HG03135 (cell line): ENCODE measurements at regions not wholly inside any gene's neighbourhood (a gene's known extent, or its start where the extent isn't known, plus 50 kb on each side); places are given as distances from the start of the nearest gene placed in this dataset.
"Not testable (repeated sequence)": the region's sequence is repeated elsewhere in the genome, so short reads cannot be mapped to it uniquely, and the experiment has no call there.

ENCODE experiments used
- ATAC-seq: cut with Tn5 transposase; IDR thresholded peaks from one replicate; pipeline ENCODE4 v1.9.1; 2021; ENCODE audit warnings: mild to moderate bottlenecking, moderate library complexity; ENCODE audit not compliant: unreplicated experiment

DNA sequence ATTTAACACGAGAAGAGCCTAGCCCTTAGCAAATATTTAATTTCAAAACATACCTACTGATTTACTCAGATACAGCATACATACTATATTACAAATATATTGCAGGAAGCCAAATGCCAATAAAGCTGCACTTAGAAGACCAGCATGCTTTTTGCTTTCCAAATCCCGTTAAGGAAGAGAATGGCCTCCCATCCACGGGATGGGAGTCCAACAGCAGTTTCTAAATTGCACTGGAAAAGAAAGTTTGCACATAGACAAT, 156.3 kb upstream of the FOXN3 start:
- ATAC-seq = no peak

DNA sequence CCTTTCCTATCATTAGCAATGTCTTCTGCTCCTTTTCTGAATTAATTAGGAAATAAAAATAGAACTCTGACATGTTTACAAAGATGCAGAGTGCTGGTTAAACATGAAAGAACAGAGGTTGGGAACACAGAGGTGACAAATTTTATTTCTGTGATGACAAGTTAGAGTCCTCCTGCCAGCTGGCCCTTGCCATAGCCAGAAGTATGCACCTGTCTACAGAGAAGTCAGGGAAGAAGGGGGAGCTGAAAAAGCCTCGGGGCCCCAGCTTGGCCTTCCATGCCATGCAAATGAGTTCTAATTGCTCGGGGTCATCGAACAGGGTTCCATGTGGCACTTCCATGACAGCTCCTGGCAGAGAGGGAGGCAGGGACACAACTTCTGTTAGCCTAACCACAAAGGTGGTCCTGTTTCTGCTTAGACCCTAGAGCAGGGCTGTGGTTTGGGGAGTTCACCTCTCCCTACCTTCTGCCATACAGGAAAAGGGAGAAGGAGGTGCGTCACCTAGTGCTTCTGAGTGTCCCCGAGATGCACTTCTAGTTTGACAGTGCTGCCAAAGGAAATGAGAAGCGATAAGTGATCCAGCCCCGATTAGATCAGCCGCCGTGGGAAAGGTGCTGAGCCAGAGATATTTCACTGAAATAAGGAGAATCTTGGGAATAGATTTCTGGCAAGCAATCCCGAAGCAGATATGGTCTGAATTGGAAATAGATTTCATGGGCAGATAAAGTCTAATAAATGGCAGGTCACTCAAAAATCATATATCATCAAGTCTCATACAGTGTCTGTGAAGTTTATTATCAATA, 155.8 kb upstream of the FOXN3 start:
- no peak for ATAC-seq

DNA sequence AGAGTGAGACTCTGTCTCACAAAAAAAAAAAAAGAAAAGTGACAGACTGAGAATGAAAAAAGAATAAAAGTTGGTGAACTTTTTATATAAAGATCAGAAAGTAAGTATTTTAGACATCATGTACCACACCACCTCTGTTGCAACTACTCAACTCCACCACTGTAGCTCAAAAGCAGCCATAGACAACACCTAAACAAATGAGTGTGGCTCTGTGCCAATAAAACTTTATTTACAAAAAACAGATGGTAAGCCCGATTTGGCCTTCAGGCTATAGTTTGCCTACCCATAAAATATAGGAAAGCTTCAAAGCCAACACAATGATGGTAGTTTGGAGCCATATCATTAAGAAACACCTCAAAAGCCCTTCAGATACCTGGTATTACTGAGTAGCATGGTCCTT, 154.5 kb upstream of the FOXN3 start:
- ATAC-seq = no peak

DNA sequence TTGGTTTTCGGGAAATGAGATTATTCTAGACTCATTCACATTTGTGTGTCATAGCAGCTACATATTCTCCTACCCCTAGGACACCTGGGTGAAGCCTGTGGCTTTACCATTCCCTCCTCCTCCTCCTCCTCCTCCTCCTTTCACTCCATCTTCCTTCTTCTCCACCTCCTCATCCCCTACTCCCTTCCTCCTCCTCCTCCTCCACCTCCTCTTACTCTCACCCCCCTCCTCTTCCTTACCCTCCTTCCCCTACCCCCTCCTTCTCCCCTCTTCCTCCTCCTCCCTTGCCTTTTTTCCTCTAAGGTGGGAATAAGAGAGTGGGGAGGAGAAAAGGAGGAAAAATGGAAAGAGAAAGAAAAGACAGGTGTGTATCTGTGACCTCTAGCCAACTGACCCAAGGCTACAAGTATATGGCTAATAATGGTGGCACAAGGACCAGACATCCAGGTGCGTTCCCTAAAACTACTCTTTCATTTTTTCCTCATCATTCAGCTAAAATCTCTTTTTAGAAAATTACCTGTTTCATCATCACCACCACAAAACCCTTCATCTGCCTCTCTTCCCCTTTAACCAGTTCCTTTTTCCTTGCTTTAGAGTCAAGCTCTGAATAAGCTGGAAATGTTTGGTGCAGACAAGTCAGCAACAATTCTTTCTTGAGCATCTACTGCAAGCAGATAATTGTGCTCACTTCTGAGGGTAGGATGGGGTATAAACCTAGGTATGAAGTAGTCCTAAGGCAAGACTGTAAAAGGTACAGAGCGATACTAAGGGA, 149.8 kb upstream of the FOXN3 start:
- no peak for ATAC-seq

DNA sequence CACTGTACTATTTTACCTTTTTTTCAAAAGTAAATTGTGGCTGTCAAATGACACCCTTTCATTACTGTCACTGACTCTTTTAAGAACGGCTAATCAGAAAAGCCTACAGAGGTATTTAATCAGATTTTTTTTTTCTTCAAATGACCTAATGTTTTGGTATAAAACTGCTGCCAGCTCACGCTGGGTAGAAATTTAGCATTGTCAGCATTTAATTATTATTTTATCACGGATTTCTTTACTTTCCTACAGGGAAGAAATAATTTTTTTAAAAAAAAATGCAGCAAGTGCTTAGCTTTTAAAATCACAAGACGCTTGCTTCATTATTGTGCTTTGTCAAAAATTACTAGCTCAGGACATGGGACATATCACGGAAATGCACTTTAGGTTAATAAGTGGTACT, 149.1 kb upstream of the FOXN3 start:
- ATAC-seq = no peak

DNA sequence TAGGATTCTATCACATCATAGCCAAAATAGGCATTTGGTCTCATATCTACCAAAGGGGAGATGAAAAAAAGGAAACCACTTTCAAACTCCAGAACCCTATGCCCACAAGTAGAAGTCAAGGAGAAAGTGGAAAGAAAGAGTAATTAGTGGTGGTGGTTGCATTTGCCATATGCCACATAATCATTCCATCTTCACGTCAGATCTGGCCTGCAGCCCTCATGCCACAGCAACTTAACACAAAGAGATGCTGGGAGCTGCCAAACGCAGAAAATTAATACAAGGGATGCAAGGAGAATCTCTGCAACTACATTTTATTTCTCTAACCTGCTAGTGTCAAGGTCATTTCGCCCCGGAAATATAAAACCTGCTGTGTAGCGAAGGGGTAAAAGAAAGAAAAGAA, 148.6 kb upstream of the FOXN3 start:
- ATAC-seq = no peak

DNA sequence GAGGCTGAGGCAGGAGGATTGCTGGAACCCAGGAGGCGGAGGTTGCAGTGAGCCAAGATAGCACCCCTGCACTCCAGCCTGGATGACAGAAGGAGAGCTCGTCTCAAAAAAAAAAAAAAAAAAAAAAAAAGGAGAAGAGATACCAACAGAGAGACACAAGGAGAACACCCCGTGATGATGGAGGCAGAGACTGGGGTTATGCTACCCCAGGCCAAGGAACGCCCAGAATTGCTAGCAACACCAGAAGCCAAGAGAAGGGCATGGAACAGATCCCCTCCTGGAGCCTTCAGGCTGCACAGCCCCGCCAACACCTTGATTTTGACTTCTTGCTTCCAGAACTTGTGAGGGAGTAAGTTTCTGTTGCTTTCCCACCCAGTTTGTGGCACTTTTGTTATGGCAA, 148.0 kb upstream of the FOXN3 start:
- no peak for ATAC-seq

DNA sequence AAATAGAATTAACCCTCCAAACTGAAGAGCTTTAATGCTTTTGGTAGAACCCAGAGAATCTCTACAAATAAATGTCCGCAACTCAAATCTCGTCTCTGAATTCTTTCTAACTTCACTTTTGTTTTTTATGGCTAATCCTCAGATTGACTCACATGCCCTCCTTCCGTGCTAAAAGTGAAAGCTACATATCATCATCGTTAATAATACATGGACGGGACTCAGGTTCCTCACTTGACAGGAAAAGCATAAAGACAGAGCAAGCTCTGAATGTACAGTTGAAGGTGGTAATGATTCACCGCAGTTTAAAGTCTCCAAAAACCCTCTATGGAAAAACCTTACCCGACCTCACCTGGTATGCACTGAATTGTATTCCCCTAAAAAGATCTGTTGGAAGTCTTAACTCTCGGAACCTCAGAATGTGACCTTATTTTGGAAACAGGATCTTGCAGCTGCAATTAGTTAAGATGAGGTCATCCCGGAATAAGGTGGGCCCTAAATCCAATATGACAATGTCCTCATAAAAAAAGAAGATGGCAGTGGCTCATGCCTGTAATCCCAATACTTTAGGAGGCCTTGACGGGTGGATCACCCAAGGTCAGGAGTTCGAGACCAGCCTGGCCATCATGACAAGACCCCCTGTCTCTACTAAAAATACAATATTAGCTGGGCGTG, 147.4 kb upstream of the FOXN3 start:
- ATAC-seq = no peak

DNA sequence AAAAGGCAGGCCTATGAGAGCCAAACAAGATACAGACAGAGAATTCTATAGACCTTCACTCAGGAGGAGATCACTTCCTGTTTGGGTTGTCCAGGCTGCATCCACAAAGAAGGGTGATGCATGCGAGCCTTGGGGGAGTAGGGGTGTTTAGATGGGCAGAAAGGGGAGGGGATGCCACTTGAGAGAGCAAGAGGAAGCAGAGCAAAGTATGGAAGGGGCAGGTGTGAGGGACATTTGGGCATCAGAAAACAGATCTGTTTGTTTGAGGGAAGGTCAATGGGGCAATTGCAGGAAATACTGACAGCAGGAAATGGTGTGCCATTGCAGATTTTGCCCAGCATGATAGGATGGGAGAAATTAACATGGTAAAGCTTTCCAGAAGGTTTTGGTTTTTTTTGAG, 146.4 kb upstream of the FOXN3 start:
- no peak for ATAC-seq

DNA sequence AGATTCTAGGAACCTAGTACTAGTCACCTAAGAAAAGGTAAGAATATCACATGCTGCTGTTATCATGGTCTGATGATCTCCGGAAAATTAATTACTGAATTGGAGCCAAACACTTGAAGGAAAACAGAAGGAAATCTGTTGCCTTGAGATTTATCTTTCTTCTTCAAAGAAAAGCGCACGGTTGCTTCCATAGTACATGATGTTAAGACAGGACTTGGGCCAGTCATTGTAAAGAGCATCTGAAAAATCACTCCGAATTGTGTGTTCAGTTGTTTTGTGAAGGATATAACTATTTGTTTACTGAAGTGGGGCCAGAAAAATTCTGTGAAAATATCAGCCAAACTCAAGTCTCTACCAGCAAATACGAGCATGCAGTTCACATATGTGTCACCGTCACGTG, 134.9 kb upstream of the FOXN3 start:
- ATAC-seq = no peak

DNA sequence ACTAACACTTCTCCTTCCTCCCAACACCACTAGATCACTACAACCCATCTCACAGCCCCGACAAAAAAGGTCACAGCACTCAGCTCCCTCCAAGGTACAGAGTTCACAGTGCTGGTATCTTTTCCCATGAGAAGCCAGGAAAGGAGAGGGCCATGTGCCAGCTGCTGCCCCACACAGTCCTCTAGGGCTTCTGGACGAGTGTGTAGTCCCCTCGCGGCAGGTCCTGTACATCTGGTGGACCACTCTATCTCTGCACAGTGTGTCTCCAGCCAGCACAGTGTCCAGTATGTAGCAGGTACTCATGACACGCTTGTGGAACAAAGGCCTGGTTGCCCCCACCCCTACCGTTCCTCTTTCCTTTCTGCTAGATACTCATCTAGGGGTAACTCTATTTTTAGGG, 134.4 kb upstream of the FOXN3 start:
- no peak for ATAC-seq

DNA sequence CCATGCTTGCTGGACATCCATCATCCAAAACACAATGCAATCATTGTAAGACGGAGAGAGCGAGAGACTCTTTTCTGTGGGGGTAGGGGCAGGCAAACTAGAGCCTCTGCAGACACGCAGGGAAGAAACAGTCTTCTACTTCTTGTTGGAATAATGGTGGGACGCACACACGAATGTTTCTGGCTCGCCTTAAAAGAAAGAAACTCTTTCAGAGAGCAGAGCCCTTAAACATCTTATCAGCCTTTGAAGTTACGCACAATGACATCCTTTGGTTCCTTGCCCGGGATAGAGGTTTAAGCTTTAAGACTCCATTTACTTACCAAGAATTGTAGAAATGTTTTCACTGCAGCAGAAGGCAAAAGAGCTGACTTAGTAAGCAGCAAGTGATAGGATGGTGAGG, 133.8 kb upstream of the FOXN3 start:
- ATAC-seq = no peak

DNA sequence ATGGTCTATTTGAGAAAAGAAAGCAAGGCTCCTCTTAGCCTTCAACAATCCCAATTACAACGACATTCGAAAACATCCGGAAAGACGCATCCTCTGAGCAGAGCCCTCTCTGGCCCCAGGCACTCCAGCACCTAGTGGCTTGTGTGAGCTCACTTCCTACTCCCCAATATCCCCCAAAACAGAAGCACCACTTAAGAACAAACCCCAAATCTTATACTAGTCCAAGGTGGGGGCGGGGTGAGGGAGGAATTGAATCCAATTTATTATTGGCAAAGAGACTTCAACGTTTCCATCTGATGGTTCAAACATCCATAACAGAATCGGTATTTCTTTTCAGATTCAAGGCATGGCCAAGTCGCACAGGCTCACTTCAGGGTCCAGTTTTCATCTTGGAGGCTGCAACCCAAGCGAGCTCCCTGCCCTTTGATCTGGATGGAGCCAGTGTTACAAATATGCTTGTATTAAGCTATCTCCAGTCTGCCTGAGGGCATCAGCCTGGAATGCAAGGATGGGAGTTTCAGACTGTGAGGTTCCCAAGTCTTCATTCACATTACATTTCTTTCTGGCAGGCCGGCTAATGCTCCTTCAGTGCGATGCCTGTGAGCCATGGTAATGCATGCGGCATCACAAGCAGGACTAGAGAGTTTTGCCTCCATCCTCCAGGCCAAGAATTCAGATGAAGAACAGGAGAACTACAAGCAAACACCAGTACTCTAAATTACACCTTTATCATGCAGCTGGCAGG, 132.5 kb upstream of the FOXN3 start:
- ATAC-seq = no peak

DNA sequence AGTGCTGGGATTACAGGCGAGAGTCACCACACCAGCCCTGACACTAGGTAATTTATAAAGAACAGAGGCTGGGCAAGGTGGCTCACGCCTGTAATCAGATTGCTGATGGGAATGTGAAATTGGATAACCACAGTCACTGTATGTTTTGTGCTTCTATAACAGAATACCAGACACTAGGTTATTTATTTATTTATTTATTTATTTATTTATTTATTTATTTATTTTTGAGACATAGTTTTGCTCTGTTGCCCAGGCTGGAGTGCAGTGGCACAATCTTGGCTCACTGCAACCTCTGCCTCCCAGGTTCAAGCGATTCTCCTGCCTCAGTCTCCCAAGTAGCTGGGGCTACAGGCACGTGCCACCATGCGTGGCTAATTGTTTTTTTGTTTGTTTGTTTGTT, 130.0 kb upstream of the FOXN3 start:
- ATAC-seq = not testable (repeated sequence)

DNA sequence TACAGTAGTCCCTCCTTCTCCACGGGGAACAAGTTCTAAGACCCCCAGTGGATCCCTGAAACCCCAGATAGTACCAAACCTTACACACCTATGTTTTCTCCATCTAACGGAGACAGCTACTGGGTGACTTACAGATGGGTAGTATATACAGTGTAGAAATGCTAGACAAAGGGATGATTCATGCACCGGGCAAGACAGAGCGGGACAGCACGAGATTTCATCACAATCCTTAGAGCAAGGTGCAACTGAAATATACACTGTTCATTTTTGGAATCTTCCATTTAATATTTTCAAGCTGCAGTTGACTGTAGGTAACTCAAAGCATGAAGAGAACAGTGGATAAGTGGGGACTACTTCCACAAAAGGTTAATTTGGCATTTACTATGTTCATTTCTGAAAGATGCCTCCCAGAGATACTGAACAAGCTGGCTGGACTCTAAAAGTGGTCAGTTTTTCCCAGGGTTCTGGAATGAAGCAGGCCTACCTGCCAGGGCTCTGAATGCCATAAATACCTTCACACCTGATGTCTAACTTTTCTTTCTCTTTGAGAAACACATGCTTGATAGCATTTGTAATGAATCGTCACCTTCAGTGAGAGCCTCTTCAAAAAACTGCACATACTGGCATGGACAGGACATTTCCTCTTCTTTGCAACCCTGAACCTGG, 127.7 kb upstream of the FOXN3 start:
- no peak for ATAC-seq

DNA sequence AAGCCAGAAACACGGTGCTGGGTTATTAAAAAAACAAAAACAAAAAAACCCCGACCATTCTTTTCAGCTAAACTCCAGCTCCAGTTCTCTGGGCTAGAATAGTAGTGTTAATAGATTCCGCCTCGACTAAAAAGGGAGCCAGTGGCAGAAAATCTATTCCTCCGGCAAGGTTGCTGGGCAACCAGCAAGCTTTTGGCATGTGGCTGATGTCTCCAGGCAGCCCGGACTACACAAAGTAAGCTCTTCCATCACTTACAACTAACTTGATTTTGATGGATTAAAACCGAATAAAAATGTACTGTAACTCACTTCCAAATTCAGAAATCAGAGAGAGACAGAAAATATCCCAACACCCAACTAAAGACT, 126.4 kb upstream of the FOXN3 start:
- no peak for ATAC-seq

DNA sequence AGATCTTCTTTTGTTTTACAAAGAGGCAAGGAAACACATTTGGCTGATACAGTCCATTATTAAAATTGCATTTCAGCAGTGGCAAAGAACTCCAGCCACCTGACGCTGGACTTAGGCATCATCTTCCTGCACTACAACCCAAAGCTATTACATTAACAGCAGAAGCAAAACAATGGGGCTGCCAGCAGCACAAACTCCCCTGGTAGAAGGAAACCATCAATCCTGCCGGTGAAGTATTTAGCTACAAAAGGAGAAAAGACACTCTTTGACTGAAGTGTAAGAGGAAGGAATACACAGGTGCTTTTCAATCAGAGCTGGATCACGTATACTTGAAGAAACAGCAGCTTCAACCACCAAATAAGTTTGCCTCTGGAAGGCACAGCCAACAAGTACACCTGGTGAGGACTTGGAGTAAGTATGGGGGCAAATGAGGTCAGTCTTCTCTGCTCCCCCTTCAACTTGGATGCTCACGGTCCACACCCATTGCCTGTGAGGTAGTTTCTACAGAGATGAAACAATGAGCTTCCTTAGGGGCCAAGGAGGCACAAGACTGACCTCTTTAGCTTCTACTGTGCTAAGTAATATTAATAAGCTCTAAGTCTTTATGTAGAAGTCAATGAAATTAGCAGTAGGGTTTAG, 125.9 kb upstream of the FOXN3 start:
- ATAC-seq = no peak

DNA sequence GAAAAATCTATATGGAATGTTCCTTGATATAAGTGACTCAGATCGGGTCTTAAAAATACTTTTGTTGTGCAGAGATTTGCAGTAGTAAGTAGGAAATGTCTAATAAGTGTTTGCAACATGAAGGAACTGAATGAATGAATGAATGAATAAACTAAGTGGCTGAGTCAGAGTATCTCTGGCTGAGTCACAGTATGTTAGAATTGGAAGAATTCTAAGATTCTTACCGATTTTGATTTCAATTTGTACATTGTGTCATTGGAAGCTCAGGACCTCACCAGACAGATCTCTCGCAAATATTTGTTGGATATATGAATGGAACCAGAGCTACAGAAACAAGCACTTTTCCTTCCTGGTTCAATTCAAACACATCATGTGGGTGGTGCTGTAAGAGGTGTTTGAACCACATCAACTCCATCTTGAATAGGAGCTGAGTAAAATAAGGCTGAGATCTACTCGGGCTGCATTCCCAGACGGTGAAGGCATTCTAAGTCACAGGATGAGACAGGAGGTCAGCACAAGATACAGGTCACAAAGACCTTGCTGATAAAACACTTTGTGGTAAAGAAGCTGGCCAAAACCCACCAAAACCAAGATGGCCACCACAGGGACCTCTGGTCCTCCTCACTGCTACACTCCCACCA, 123.9 kb upstream of the FOXN3 start:
- no peak for ATAC-seq

DNA sequence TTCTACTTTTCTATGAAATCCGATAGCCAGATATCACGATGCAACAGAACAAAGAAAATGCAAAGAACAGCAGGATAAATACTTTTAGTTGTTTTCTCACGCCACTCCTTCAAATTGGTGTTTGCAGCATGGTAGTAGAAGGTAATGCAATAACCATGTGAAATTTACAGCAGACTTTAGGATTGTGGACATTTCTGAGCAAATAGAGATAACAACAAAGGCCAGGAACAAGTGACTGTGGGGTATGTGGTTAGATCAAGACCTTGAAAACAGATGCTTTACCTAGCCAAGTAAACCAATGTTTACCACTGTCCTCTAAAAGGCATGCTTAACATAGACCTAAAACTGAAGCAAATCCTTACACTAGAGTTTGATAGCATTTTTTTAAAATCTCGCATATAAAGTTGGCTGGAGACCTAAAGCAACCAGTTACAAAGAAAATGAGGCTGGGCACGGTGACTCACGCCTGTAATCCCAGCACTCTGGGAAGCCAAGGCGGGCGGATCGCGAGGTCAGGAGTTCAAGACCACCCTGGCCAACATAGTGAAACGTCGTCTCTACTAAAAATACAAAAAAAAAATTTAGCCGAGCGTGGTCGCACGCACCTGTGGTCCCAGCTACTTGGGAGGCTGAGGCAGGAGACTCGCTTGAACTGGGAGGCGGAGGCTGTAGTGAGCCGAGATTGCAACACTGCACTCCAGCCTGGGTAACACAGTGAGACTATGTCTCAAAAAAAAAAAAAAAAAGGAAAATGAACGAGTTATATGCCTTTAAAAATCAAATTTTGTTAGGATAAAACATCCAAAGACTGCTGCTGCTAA, 123.2 kb upstream of the FOXN3 start:
- no peak for ATAC-seq
